ENCODE measurements at regions not wholly inside any gene's neighbourhood (a gene's known extent, or its start where the extent isn't known, plus 50 kb on each side); places are given as distances from the start of the nearest gene placed in this dataset.

- Histone ChIP-seq H3K9me3 (no peaks in the 10 kb centered on the region), H3K4me3 (ENCODE audit: low read depth, low read length) (no peak overlapping the region), H3K4me1 (no peaks in the 10 kb centered on the region), H3K36me3 (ENCODE audit: control insufficient read depth, insufficient read depth, low read length) (no peaks in the 10 kb centered on the region), H3K27me3 (replicated peaks; ENCODE audit: control insufficient read depth, insufficient read depth, low read length) (no peaks in the 10 kb centered on the region)
- Mint-ChIP-seq H3K9me3 (ENCODE audit: unreplicated experiment) (no peaks in the 10 kb centered on the region), H3K4me1 (ENCODE audit: low read depth, unreplicated experiment) (no peaks in the 10 kb centered on the region), H3K4me3 (ENCODE audit: unreplicated experiment) (no peak overlapping the region), H3K27ac (ENCODE audit: unreplicated experiment) (no peak overlapping the region), H3K36me3 (ENCODE audit: insufficient read depth, unreplicated experiment) (no peaks in the 10 kb centered on the region), H3K27me3 (ENCODE audit: insufficient read depth, unreplicated experiment) (no peaks in the 10 kb centered on the region)
- peak; percentile 43 to 60 for TF ChIP-seq CTCF (IDR thresholded peaks at IDR 0.05; ENCODE audit: insufficient read depth in 1 of 2, low read depth in 1 of 2, low read length in 1 of 2, severe bottlenecking in 1 of 2, unreplicated experiment in 1 of 2)
- ChIA-PET CTCF (interaction anchor here (0.7 to 1.7 kb wide), 2 partner anchors 22 to 40 kb away, joined by 5 to 12 read pairs; no protein-coding TSS in a partner anchor), POLR2A (no interaction called here)
- intact Hi-C loops (cut with micrococcal nuclease; ENCODE audit: unreplicated experiment), result loop anchor here (1.0 kb wide), 1 partner anchor 39 kb away; no protein-coding TSS in a partner anchor
- peak in 1 of 2 experiments; percentile 10 for DNase-seq
- no TSS peak for BruUV-seq (replicated peaks)
Measured at GRCh38 chr9:105842023-105842644, 147.8 kb downstream of the TMEM38B start.

DNA sequence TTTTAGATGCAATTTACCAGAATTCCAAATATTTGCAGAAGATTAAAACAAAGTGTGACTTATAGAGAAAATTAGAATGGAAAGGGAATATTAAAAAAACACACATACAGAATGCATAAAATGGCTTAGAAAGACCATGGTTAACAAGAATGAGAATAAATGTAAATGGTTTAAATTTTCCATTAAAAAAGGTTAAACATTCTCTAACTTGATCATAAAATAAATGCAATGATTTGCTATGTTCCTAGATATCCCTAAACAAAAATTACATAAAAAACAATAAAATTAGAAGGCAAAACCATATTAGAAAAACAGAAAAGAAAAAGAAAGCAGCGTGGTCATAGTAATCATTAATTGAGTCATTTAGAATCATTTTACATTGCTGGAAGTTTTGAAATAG is 152.5 kb downstream of the TMEM38B start:
- Histone ChIP-seq H3K27me3 (replicated peaks; ENCODE audit: control insufficient read depth, insufficient read depth, low read length) (no peaks in the 10 kb centered on the region), H3K9me3 (no peaks in the 10 kb centered on the region), H3K36me3 (ENCODE audit: control insufficient read depth, insufficient read depth, low read length) (no peaks in the 10 kb centered on the region), H3K4me1 (no peaks in the 10 kb centered on the region), H3K4me3 (ENCODE audit: low read depth, low read length) (no peak overlapping the region)
- Mint-ChIP-seq H3K27me3 (ENCODE audit: insufficient read depth, unreplicated experiment) (no peaks in the 10 kb centered on the region), H3K4me3 (ENCODE audit: unreplicated experiment) (no peak overlapping the region), H3K9me3 (ENCODE audit: unreplicated experiment) (no peaks in the 10 kb centered on the region), H3K36me3 (ENCODE audit: insufficient read depth, unreplicated experiment) (no peaks in the 10 kb centered on the region), H3K27ac (ENCODE audit: unreplicated experiment) (no peak overlapping the region), H3K4me1 (ENCODE audit: low read depth, unreplicated experiment) (no peaks in the 10 kb centered on the region)
- ChIA-PET POLR2A (no interaction called here), CTCF (no interaction called here)
- intact Hi-C loops (cut with micrococcal nuclease; ENCODE audit: unreplicated experiment), result no loop called here
- no TSS peak for BruUV-seq (replicated peaks)
- no peak for DNase-seq
- no peak for TF ChIP-seq CTCF (IDR thresholded peaks at IDR 0.05; ENCODE audit: insufficient read depth in 1 of 2, low read depth in 1 of 2, low read length in 1 of 2, severe bottlenecking in 1 of 2, unreplicated experiment in 1 of 2)

DNA sequence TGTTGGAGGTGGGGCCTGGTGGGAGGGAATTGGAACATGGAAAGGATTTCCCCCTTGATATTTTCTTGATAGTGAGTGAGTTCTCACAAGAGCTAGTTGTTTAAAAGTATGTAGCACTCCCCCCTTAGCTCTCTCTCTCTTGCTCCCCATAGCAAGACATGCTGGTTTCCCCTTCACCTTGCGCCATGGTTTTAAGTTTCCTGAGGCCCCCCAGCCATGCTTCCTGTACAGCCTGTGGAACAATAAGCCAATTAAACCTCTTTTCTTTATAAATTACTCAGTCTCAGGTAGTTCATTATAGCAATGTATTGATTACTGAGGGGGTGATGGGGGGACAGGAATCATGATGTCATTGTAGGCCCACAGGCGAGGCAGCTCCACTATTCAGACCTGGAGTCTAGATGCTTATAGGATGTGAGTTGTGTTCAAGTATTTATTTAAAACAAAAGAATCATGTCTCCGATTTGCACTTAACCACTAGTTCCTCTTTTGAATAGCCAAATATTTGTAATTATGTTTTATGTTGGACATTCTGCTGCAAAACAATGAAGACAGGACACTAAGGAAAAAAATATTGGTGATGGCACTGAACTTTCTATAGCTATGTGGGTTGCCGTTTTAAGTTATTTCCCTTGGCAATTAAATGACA is 156.6 kb downstream of the TMEM38B start:
- no peak overlapping the region for H3K27ac Mint-ChIP-seq (ENCODE audit: unreplicated experiment)
- H3K4me1 ChIP-seq, result no peaks in the 10 kb centered on the region
- H3K9me3 Mint-ChIP-seq (ENCODE audit: unreplicated experiment), result no peaks in the 10 kb centered on the region
- no peaks in the 10 kb centered on the region for H3K27me3 Mint-ChIP-seq (ENCODE audit: insufficient read depth, unreplicated experiment)
- no peak for DNase-seq
- BruUV-seq (replicated peaks), result no TSS peak
- H3K4me3 ChIP-seq (ENCODE audit: low read depth, low read length), result no peak overlapping the region
- H3K4me3 Mint-ChIP-seq (ENCODE audit: unreplicated experiment), result no peak overlapping the region
- POLR2A ChIA-PET, result no interaction called here
- no peak for TF ChIP-seq CTCF (IDR thresholded peaks at IDR 0.05; ENCODE audit: insufficient read depth in 1 of 2, low read depth in 1 of 2, low read length in 1 of 2, severe bottlenecking in 1 of 2, unreplicated experiment in 1 of 2)
- CTCF ChIA-PET, result no interaction called here
- no peaks in the 10 kb centered on the region for H3K36me3 ChIP-seq (ENCODE audit: control insufficient read depth, insufficient read depth, low read length)
- no peaks in the 10 kb centered on the region for H3K9me3 ChIP-seq
- H3K27me3 ChIP-seq (replicated peaks; ENCODE audit: control insufficient read depth, insufficient read depth, low read length), result no peaks in the 10 kb centered on the region
- no peaks in the 10 kb centered on the region for H3K36me3 Mint-ChIP-seq (ENCODE audit: insufficient read depth, unreplicated experiment)
- intact Hi-C loops (cut with micrococcal nuclease; ENCODE audit: unreplicated experiment), result no loop called here
- no peaks in the 10 kb centered on the region for H3K4me1 Mint-ChIP-seq (ENCODE audit: low read depth, unreplicated experiment)
